Femur (tissue), 1 donor: ENCODE measurements at regions not wholly inside any gene's neighbourhood (a gene's known extent, or its start where the extent isn't known, plus 50 kb on each side); places are given as distances from the start of the nearest gene placed in this dataset.
"Not testable (repeated sequence)": the region's sequence is repeated elsewhere in the genome, so short reads cannot be mapped to it uniquely, and the experiment has no call there.

Source experiments
- DNase-seq: peaks from one replicate; pipeline ENCODE4 v3.0.0-alpha.2; 2017

DNA sequence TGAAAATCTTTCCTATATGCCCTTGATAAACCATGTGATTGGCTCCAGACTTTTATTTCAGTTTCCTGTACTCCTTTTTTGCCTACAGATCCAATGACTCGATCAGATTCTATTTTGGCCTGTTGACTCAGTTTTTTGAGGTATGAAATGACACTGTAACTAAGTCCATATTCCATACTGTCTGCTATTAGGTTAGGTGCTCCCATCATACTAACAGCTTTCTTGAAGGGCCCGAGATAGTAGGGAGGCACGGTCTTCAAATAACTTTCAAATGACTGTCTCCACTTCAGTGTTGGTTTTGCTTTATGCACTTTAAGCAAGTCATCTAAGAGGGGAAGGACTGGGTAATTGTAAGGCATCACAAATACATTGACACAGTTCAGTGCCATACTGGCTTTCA lies 295.4 kb upstream of the DAB2 start:
- DNase-seq, result no peak

DNA sequence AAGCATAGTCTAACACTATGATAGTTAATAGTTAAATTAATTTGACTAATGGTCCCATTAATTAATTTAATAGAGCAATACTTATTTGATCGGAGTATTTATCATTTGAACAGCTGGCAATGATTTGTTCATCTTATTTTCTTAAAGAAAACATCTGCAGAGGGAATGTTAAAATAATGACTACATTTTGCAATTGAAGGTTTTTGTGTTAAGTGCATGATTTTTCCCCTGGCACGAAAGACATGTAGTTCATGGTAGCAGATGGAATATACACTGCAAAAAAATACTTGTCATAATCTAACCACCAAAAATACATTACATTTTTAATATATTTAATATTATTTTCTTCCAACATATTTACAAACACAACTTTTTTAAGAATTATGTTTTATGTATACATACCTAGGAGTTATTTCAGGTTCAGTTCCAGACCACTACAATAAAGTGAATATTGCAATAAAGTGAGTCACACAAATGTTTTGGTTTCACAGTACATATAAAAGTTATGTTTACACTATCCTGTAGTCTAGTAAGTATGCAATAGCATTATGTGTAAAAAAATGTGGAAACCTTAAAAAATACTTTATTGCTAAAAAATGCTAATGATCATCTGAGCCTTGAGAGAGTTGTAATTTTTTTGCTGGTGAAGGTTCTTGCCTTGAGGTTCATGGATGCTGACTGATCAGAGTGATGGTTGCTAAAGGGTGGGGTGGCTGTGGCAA lies 292.6 kb upstream of the DAB2 start:
- DNase-seq, result no peak

DNA sequence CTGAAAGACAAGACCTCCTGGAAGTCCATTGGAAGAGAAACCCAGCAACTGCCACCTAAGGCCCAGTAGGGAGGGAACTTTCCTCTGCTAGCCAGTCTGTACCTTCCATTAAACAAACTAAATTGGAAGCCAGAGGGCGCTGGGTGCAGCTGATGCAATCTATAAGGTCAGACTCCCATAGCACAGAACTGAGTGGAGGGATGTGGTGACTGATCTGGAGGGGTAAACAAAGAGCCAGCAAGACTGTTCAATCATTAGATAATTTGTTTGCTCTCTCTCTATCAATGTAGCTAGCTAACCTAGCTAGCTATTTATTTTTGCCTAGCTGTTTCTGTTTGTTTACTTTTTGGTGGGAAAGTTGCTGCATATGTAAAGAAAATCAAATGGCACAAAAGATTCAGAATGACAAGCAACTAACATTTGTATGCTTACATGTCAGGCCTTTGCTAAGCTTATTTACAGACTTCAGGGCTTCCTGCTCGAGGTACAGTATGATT lies 291.8 kb upstream of the DAB2 start:
- DNase-seq, result peak; percentile 38

DNA sequence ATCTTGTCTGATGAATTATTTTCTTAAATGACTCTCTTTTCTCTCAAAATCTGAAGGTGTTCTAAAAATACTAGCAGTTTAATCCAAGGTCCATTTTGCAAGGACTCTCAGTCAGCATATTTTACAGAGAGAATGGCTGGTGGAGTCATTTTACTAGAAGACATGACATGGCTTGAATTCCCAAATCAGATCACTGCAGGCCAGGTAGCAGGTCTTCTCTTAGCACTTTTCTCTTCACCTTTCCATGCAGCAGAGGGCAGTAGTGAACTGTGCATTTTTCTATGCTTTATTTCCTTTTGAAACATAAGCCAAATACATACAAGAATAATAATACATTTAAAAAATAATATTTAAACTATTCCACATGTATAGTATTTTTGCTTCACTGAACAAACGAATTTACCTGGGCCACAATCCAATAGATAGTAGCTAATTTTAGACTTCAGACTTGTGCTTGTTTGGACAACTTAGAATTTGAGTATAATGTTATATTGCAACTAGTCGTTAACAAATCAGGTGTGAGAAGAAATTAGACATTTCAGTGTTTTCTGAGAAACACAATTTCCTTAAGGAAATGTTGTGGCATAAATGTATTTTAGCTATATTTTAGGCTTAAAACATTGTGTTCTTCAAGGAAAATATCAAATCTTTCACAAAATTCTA lies 289.4 kb upstream of the DAB2 start:
- peak; percentile 58 for DNase-seq

DNA sequence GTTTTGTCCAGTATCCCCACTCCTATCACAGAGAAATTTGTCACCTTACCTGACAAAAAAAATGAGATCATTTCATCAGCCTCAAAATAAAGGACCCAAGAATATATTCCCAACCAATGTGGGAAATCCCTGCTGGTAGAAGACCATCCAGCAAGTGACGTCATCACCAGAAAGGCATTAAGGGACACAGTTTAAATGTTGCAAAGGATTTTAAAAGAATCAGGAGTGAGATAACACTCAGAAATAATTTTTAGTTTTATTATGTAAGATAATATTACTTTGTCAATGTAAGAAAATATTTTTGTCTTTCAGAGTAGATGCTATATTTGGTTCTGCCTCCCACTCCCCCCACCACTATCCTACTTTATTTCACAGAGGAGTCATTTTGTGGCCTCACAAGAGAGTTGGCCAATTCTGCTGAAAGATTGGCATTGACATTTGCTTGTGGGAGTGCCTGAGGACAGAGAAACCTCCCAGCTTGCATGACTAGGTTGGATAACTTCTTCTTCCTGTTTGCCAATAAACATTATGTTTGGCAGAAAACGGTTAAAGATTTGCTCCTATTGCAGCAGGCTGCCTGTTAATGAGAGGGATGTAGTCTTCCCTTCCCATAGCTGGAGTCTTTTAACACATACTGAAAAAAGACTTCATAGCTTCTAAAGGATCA lies 288.6 kb upstream of the DAB2 start:
- peak; percentile 59 for DNase-seq

DNA sequence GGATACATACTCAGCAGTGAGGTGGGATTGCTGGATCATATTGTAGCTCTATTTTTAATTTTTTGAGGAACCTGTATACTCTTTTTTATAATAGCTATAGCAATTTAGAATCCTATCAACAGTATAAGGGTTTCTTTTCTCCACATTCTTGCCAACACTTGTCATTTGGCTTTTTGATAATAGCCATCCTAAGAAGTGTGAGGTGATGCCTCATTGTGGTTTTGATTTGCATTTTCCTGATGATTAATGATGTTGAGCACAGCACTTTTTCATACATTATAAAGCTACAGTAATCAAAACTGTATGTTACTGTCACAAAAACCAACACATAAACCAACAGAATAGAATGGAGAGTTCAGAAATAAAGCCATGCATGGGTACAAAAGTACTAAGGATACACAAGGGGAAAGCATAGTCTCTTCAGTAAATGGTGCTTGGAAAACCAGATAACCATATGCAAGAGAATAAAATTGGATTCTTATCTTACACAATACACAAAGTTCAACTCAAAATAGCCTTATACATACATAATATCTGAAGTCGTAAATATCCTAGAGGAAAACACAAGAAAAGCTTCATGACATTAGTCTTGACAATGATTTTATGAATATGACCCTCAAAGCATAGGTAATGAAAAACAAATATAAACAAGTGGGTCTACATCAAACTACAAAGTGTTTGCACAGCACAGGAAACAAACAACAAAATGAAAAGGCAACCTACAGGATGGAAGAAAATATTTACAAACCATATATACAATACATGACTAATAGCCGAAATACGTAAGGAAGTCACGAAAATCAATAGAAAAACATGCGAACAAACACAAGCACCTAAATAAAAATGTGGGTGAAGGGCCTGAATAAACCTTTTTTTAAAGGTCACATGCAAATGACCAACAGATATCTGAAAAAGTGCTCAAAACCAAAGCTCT lies 287.8 kb upstream of the DAB2 start:
- no peak for DNase-seq

DNA sequence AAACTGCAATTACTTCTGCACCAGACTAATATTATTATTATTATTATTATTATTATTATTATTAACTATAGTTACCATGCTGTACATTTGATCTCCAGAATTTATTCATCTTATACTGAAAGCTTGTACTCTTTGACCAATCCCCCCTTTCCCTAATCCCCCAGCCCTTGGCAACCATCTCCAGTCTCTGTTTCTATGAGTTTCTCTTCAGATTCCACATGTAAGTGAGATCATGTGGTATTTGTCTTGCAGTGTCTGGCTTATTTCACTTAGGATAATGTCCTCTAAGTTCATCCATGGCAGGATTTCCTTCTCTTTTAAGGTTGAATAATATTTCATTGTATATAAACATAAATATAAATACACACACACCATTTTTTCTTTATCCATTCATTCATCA lies 287.0 kb upstream of the DAB2 start:
- no peak for DNase-seq

DNA sequence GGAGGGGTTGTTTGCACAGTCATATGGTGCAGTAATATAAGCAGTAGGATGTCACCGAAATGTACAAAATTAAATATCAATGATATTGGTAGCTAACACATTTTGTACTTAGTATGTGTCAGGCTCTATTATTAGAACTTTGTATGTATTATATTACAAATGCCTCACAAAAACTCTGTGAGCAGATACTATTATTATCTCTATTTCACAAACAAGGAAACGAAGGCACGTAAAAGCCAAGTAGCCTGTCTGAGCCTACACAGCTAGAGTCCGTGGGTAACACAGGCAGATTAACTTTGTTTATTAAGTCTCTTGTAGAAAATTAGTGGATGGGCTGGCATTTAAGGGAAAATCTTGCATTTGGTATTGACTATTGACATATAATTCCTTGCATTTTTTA lies 284.3 kb upstream of the DAB2 start:
- no peak for DNase-seq

DNA sequence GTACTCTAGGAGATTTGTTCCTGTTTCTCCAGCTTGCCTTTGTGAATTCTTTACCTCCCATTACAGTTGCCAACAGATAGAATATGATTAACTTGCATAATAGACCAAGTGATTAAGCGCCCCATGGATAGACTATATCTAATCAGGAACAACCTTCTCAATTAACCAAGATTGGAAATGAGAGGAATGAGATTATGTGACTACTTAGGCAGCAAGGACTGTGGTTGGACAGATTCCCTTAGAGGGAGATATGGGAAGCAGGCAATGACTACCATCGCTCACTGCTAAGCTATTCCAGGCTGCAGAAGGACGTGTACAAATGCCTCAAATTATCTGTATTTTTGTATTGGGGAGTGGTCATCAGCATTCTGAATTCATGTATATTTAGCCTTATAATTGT lies 278.1 kb upstream of the DAB2 start:
- no peak for DNase-seq

DNA sequence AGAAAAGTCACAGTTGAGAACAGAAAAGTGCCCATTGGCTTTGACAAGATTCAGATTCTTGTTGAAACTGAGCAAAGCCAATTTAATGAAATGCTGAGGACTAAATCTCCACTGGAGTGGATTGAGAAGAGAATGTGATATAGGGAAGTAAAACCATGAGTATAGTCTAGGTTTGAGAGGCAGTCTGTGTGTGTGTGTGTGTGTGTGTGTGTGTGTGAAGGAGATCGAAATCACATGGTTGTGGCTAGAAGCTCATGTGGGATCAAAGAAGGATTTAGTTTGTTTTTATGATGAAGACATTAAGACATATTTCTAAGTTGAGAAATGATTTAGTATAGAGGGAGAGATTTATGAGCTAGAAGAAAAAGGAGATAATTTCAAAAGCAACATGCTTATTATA lies 275.7 kb upstream of the DAB2 start:
- no peak for DNase-seq

DNA sequence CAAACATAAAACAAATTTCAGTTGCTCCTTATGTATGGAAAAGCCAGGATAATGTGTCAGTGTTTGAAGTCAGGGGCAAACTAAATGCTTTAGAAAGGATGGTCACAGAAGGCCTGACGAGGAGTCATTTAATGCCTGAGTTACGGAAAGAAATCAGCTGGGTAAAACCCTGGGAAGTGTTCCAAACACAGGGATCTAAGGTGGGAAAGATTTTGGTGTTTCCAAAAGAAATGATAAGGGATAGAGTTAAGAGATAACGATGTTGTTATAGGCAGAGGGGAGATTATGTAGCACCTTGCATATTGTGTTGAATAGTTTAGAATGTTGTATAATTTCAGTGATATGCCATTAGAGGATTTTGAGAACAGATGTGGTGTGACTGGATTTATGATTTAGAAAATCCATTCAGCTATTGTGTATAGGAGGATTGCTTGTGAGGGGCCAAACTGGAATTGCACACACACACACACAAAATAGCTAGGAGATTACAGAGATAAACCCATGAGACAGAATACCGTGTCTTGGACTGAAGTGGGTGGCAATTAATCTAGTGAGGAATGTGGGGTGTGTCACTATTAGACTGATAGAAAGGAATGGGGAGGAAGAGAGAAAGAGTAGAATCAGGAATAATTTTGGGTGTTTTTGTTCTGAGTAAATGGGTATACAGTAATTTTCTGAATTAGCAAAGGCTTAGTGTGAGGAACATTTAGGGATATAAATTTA lies 274.2 kb upstream of the DAB2 start:
- no peak for DNase-seq

DNA sequence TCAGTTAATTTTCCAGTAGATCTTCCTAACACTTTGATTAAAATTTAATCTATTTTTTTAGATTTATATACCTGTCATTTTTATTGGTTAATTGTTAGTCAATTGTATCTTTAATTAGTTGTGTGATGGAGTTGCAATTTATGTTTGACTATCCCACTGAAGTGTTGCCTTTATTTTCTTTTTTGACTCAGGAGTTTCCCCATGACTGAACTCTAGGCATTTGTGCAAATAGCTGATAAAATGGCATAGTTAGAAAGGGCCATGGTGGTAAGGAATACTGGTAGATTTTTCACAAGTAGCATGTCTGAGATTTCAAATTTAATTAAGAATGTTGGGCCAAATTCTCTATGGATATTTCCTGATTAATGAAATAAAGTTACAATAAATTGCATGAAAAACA lies 273.1 kb upstream of the DAB2 start:
- no peak for DNase-seq

DNA sequence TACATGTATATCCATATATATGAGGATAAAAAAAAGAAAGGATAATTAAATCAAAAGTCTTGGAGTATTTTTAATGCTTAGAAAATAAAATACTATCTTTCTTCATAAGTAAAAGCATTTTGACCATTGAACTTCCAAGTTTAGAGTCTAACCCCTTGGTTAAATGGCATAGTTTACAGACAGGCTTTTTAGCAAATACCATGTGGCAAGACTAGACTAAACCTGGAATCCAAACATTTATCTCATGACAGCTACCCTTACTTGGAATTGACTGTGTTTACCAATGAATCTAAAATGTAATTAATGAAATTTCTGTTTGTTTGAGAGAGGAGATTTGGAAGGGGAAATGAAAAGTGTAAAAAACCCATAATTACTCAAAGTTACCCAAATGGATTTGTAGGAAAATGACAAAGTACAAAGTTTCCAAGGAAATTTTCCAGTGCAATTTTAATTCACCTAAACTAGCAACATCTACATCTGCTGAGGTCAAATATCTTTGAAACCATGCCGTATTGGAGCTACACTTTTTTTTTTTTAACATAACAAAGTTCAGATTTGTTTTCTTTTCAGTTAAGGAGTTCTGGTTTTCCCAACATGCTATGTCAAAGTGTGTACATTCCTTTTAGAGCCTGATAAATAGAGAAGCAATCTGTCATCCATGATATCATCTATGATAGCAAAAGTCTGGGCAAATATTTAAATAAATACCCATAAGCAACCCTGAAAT lies 272.1 kb upstream of the DAB2 start:
- DNase-seq, result no peak

DNA sequence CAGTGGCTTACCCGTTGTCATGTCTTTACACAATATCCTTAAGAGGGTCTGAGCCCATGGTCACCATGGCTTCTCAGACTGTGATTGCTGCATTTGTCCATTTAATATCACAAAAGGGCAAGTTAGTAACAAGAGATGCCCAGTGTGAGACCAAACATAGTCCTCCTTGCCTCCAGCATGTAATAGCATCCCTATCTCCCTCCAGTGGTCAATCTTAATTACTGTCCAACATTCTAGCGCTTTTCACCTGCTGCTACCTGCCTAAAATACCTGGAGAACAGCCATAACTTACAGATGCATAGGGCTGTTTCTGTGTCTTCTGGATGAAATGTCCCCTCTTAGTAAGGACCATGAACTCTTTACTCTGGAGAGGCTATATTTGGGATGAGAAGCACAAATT lies 267.2 kb upstream of the DAB2 start:
- DNase-seq, result no peak

DNA sequence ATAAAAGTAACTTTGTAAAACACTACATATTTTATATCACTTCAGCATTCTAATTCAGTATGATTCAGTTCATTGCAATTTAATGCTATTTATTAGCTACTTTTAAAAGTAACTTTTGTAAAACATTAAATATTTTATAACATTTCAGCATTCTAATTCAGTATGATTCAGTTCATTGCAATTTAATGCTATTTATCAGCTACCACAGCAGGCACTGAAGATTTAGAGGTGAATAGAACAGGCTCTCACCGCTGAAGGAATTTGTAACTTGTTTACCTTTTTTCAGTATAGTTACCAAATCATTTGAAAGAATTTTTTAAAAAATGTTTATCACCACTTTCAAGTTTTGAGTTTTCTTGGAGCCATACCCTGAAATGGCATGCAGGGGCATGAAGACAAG lies 266.4 kb upstream of the DAB2 start:
- DNase-seq, result no peak

DNA sequence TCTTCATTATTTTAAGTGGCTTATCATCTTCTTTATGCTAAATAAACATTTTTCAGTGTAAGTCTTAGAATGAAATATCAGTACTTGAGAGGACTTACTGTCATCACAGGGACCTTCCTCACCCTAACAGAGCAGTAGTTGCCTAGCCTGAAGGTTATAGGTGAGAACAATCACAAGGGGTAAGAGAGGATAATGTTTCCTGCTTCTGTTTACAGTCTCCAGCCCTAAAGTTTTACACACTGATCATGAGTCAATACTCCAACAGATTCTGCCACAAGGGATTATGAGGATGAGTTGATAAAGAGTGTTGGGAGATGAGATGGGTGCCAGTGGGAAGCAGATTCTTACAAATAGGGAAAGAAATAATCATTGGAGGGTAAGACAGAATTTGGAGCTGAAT lies 265.1 kb upstream of the DAB2 start:
- no peak for DNase-seq

DNA sequence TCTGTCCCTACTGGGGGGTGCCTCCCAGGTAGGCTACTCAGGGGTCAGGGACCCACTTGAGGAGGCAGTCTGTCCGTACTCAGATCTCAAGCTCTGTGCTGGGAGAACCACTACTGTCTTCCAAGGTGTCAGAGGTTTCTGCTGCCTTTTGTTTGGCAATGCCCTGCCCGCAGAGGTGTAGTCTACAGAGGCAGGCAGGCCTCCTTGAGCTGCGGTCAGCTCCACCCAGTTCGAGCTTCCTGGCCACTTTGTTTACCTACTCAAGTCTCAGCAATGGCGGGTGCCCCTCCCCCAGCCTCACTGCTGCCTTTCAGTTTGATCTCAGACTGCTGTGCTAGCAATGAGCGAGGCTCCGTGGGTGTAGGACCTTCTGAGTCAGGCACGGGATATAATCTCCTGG lies 263.1 kb upstream of the DAB2 start:
- DNase-seq, result not testable (repeated sequence)

DNA sequence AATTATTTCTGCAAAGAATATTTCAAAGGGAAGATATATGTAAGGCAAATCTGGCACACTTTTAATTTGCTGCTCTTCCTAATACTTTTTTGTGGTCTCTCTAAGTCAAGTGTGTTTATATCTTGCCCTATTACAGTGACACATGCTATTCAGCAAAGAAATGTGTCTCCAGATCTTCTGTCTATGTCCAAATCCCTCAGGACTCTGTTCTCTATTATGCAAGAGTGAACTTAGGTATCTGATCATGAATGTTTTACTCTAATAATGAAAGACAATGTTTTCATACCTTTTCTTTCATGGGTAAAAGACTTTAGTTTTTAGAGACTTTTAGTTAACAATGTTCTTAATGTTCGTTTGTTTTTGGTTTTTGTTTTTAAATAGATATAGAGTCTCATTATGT lies 255.4 kb upstream of the DAB2 start:
- no peak for DNase-seq

DNA sequence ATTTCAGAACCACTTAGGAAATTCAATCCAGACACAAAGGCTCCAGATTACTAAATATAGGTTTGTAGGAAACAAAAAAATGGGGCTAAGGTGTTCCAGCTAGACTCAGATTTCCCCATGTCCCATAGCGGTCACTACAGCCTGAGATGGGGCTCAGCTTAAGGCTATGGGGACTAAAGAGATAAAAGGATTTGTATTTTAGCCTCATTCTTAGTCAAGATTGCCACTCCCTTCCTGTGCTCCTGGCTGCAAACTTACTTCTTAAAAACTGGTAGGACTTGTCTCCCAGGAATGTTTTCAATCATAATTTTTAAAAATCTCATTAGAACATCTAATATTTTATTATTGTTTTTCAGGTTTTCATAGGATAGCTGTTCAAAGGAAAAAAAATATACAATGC lies 253.8 kb upstream of the DAB2 start:
- no peak for DNase-seq

DNA sequence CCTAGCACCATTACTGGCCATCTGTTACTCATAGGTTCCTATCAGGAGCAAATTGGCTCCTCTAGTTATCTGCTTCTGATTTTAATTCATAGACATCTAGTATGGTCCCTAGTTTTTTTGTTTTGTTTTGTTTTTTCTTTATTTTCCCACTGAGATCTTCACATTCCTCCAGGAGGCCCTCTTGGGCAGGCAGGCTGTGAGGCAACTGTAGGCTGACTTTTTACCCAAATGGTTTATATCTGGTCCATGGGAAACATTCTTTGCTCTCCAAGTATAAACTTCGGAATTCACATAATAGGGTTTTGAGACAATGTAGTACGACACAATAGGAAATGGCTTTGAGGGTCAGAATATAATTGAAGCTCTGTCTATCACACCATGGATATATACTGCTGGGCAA lies 250.9 kb upstream of the DAB2 start:
- DNase-seq, result no peak

DNA sequence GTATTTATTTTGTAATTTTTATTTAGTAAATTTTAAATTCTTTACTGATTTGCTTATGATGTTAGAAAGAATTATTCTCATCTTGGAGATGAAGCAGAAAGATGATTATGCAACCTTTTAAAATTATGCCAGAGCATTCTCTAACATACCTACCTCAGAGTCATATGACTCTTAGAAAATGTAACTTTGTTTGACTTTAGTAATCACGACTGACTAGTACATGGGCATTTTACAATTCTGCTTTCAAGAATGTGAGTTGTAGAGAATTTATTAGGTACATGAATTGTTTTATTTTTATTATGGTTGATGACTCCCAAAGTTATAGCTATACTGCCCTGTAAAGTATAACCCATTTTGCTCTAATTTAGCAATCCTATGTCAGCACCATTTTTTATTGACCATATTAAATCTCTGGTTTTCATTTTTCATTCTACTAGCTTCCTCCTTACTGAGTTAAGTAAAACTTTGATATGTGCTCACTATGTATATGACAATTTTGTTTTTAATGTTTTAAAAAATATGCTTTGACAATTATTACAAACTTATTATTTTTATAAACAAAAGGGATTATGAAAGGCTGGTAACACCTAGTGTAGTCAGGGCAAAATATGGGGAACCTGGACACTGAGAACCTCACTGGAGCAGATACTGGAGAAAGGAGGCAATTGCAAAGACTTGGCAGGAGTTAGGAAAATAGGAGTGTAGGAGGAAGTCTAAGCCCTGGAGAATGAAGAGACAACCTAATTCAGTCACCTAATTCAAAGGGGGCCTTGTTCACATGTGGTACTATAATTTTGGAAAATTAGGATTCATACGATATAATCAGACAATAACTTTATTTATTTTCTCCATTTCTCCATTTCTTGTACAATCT lies 249.7 kb upstream of the DAB2 start:
- DNase-seq, result no peak
